ENCODE measurements at regions not wholly inside any gene's neighbourhood (a gene's known extent, or its start where the extent isn't known, plus 50 kb on each side); places are given as distances from the start of the nearest gene placed in this dataset.

GRCh38 chr16:86978445-86979030 lies 338.7 kb downstream of the C16orf95 start:
- TF ChIP-seq EZH2phosphoT487 (IDR thresholded peaks at IDR 0.05; ENCODE audit: insufficient read depth, low read depth) (no peak), EZH2 (IDR thresholded peaks at IDR 0.05; ENCODE audit: insufficient read depth, poor library complexity, severe bottlenecking) (no peak)

Data from GM23248 (cell line).